ENCODE measurements at regions not wholly inside any gene's neighbourhood (a gene's known extent, or its start where the extent isn't known, plus 50 kb on each side); places are given as distances from the start of the nearest gene placed in this dataset.

- peak; percentile 22 for DNase-seq
- H3K9me3 ChIP-seq (ENCODE audit: severe bottlenecking): no peaks in the 10 kb centered on the region
- no peaks in the 10 kb centered on the region for H3K27me3 ChIP-seq (ENCODE audit: insufficient read depth, low read depth, severe bottlenecking)
- H3K27ac ChIP-seq: no peak overlapping the region
- H3K36me3 ChIP-seq: no peaks in the 10 kb centered on the region
- TF ChIP-seq CTCF (IDR thresholded peaks at IDR 0.05; ENCODE audit: low read depth, low read length): peak; percentile 65
- H3K4me3 ChIP-seq (ENCODE audit: low read depth, low read length): no peak overlapping the region
Measured at GRCh38 chr11:11789735-11790369, 51.9 kb upstream of the USP47 start.

DNA sequence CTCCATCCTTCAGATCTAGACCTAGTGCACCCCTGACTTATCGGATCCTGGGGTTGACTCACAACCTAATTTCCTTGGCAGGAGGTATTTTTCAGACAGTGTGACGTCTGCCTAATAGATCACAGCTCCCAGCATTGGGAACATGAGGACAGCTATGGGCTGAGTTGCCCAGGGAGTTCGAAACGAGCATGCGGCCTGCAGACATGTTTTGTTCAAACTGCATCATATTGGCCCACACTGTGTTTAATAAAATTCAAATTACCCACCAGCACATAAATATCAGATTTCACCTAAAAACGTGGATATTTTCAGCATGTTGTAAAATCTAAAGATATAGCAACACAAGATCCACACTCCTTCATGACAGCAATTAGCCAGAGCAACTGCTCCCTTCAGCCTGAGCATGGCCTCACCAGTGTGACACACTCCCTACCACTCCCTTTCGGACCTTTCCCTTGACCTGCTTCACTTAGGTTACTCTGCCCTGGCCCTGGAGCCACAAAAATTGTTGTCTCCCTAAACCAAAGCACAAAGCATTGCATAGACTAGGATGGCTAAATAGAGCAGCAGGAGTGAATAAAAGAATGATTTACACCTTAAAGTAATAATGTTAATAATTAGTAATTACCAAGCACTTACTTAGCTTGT, 53.6 kb upstream of the USP47 start:
- H3K27me3 ChIP-seq (ENCODE audit: insufficient read depth, low read depth, severe bottlenecking): no peaks in the 10 kb centered on the region
- no peak for TF ChIP-seq CTCF (IDR thresholded peaks at IDR 0.05; ENCODE audit: low read depth, low read length)
- no peaks in the 10 kb centered on the region for H3K36me3 ChIP-seq
- no peak overlapping the region for H3K4me3 ChIP-seq (ENCODE audit: low read depth, low read length)
- no peak overlapping the region for H3K27ac ChIP-seq
- DNase-seq: no peak
- no peaks in the 10 kb centered on the region for H3K9me3 ChIP-seq (ENCODE audit: severe bottlenecking)

DNA sequence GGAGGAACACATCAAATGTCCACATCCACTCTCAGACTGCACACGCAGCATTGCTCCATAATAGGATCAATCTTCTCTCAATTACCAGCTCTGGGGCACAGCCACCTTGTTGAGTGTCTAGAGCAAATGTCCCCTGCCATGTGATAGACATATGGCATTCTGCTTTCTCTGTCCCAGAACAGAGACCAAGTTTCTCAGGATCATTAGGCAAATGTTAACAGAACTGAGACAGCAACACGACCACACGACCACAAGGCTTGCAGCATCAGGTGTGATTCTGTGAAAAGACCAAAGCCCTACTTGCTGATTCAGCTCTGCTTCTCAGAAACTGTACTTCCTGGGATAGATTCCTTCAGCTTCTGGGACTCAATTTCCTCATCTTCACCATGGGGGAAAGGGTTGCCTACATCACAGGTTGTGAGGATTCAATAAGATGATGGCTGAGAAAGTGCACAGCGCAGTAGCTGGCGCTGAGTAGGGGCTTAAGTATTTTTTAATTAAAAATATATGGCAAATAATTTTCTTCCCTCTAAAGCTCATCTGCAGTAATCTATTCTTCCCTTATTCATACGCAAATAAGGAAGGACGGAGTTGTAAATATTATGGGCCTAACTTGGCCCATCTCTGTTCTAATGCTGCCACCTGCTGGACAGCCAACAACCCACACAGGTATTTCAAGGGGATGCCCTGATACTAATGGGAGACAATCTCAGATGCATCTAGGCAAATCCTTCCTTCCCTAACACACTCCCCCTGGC, 54.3 kb upstream of the USP47 start:
- Histone ChIP-seq H3K9me3 (ENCODE audit: severe bottlenecking) (no peaks in the 10 kb centered on the region), H3K36me3 (no peaks in the 10 kb centered on the region), H3K4me3 (ENCODE audit: low read depth, low read length) (no peak overlapping the region), H3K27ac (no peak overlapping the region), H3K27me3 (ENCODE audit: insufficient read depth, low read depth, severe bottlenecking) (no peaks in the 10 kb centered on the region)
- DNase-seq: peak; percentile 65
- TF ChIP-seq CTCF (IDR thresholded peaks at IDR 0.05; ENCODE audit: low read depth, low read length): peak; percentile 71

- DNase-seq: peak; percentile 18
- Histone ChIP-seq H3K27me3 (ENCODE audit: insufficient read depth, low read depth, severe bottlenecking) (no peaks in the 10 kb centered on the region), H3K36me3 (no peaks in the 10 kb centered on the region), H3K4me3 (ENCODE audit: low read depth, low read length) (no peak overlapping the region), H3K27ac (no peak overlapping the region), H3K9me3 (ENCODE audit: severe bottlenecking) (no peaks in the 10 kb centered on the region)
- peak; percentile 50 for TF ChIP-seq CTCF (IDR thresholded peaks at IDR 0.05; ENCODE audit: low read depth, low read length)
Measured at GRCh38 chr11:11786771-11787170, 55.0 kb upstream of the USP47 start.

GRCh38 chr11:11786234-11786633, 55.5 kb upstream of the USP47 start:
- Histone ChIP-seq H3K27ac (no peak overlapping the region), H3K9me3 (ENCODE audit: severe bottlenecking) (no peaks in the 10 kb centered on the region), H3K4me3 (ENCODE audit: low read depth, low read length) (no peak overlapping the region), H3K36me3 (no peaks in the 10 kb centered on the region), H3K27me3 (ENCODE audit: insufficient read depth, low read depth, severe bottlenecking) (no peaks in the 10 kb centered on the region)
- no peak for DNase-seq
- TF ChIP-seq CTCF (IDR thresholded peaks at IDR 0.05; ENCODE audit: low read depth, low read length): no peak
